ENCODE measurements at regions not wholly inside any gene's neighbourhood (a gene's known extent, or its start where the extent isn't known, plus 50 kb on each side); places are given as distances from the start of the nearest gene placed in this dataset.

DNA sequence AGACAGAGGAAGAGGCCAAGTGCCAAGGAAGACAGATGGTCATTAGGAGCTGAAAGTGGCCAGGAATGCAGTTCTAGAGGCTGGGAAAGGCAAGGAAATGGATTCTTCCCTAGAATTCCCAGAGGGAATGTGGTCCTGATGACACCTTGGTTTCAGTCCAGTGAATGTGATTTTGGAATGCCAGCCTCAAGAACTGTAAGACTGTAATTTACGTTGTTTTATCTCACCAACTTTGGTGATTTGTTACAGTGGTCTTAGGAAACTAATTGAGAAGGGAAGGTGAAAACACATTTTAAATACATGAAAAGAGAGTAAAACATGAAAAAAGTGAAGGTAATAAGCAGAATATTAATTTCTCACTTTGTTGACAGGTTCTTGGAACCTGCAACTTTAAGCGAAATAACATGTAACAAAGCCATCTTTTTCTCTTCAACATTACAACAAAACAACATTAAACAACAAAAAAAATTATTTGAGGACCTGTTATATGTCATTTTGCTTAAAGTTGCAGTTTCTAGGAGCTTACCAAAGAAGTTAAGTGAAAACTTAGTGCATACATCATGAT is 370.2 kb downstream of the METTL4 start:
- TF ChIP-seq POLR2A (IDR thresholded peaks at IDR 0.05) = no peak
- TF ChIP-seq, protein P1, sequence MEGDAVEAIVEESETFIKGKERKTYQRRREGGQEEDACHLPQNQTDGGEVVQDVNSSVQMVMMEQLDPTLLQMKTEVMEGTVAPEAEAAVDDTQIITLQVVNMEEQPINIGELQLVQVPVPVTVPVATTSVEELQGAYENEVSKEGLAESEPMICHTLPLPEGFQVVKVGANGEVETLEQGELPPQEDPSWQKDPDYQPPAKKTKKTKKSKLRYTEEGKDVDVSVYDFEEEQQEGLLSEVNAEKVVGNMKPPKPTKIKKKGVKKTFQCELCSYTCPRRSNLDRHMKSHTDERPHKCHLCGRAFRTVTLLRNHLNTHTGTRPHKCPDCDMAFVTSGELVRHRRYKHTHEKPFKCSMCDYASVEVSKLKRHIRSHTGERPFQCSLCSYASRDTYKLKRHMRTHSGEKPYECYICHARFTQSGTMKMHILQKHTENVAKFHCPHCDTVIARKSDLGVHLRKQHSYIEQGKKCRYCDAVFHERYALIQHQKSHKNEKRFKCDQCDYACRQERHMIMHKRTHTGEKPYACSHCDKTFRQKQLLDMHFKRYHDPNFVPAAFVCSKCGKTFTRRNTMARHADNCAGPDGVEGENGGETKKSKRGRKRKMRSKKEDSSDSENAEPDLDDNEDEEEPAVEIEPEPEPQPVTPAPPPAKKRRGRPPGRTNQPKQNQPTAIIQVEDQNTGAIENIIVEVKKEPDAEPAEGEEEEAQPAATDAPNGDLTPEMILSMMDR (IDR thresholded peaks at IDR 0.05) = no peak

Measured in esophagus squamous epithelium (tissue), 4 donors.